SW480 (cell line): ENCODE measurements at regions not wholly inside any gene's neighbourhood (a gene's known extent, or its start where the extent isn't known, plus 50 kb on each side); places are given as distances from the start of the nearest gene placed in this dataset.
"Not testable (repeated sequence)": the region's sequence is repeated elsewhere in the genome, so short reads cannot be mapped to it uniquely, and the experiment has no call there.

ENCODE experiments used
- DNase-seq: peaks from one replicate; pipeline ENCODE4 v3.0.0-alpha.2; 2016; ENCODE audit warnings: low spot score

DNA sequence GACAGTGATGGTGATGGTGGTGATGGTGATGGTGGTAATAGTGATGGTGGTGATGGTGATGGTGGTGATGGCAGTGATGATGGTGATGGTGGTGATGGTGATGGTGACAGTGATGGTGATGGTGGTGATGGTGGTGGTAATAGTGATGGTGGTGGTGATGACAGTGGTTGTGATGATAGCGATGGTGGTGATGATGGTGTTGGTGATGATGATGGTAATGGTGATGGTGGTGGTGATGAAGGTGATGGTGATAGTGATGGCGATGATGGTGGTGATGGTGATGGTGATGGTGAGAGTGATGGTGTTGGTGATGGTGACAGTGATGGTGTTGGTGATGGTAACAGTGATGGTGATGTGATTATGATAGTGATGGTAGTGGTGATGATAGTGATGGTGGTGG lies 94.3 kb downstream of the ASB1 start:
- DNase-seq = no peak

GRCh38 chr2:238521870-238522269 lies 95.1 kb downstream of the ASB1 start:
- DNase-seq = no peak

- DNase-seq = no peak
Measured at GRCh38 chr2:238523158-238524110, 96.7 kb downstream of the ASB1 start.

GRCh38 chr2:238524426-238524983 lies 97.8 kb downstream of the ASB1 start:
- DNase-seq = no peak

DNA sequence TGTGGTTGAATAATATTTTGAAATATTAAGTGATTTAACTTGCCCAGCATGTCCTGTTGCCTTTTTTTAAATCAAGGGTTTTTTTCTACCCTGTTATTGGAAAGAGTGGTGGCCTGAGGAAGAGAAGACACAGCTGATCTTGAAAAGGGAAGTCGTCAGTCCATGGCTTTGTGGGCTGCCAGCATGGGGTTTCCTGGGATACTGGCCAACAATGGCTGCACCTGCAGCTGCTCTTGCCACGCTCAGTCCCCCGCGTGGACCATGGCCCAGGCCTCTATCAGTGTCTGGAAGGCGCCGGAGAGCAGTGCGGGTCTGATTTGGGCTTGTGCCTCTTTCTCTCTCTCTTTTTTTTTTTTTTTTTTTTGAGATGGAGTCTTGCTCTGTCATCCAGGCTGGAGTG lies 99.3 kb downstream of the ASB1 start:
- no peak for DNase-seq

- DNase-seq = no peak
Measured at GRCh38 chr2:238527565-238527964, 100.8 kb downstream of the ASB1 start.

- peak; percentile 13 for DNase-seq
Measured at GRCh38 chr2:238528953-238529781, 102.4 kb downstream of the ASB1 start.

- DNase-seq = not testable (repeated sequence)
Measured at GRCh38 chr2:238531017-238531645, 104.4 kb downstream of the ASB1 start.

DNA sequence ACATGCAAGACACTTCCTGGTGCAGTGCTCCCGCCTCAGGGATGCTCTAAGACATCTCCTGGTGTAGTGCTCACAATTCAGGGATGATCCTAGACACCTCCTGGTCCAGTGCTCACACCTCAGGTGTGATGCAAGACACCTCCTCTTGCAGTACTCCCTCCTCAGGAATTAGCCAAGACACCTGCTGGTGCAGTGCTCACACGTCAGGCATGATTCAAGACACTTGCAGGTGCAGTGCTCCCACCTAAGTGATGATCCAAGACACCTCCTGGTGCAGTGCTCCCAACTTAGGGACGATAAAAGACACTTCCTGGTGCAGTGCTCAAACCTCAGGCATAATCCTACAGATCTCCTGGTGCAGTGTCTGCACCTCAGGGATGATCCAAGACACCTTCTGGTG lies 117.0 kb downstream of the ASB1 start:
- not testable (repeated sequence) for DNase-seq

GRCh38 chr2:238548902-238549462 lies 122.3 kb downstream of the ASB1 start:
- DNase-seq = no peak

GRCh38 chr2:238549866-238550265 lies 123.1 kb downstream of the ASB1 start:
- DNase-seq = no peak

DNA sequence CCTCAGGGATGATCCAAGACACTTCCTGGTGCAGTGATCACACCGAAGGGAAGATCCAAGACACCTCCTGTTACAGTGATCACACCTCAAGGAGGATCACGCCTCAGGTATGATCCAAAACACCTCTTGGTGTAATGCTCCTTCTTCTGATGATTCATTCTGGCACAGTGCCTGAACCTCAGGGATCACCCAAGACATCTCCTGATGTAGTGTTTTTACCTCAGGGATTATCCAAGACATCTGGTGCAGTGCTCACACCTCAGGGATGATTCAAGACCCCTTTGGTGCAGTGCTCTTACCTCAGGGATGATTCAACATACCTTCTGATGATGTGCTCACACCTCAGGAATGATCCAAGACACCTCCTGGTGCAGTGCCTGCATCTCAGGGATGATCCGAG lies 124.4 kb downstream of the ASB1 start:
- DNase-seq = no peak

- no peak for DNase-seq
Measured at GRCh38 chr2:238552226-238552625, 125.5 kb downstream of the ASB1 start.

DNA sequence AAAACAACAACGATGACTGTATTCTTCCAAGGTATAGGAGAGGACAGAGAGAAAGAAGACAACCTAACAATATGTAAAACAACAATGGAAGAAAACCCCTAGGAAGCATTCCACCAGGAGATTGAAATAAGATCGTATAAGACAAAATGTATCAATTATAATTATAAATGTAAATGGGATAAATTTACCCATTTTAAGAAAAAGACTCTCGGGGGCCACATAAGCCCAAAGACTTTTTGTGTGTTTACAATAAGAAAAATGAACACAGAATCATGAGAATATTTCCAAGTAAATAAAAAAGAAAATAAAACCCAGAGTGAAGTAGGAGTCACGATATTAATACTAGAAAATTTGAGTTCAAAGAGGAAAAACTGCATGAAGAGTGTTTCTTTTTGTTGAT lies 126.4 kb downstream of the ASB1 start:
- DNase-seq = no peak

DNA sequence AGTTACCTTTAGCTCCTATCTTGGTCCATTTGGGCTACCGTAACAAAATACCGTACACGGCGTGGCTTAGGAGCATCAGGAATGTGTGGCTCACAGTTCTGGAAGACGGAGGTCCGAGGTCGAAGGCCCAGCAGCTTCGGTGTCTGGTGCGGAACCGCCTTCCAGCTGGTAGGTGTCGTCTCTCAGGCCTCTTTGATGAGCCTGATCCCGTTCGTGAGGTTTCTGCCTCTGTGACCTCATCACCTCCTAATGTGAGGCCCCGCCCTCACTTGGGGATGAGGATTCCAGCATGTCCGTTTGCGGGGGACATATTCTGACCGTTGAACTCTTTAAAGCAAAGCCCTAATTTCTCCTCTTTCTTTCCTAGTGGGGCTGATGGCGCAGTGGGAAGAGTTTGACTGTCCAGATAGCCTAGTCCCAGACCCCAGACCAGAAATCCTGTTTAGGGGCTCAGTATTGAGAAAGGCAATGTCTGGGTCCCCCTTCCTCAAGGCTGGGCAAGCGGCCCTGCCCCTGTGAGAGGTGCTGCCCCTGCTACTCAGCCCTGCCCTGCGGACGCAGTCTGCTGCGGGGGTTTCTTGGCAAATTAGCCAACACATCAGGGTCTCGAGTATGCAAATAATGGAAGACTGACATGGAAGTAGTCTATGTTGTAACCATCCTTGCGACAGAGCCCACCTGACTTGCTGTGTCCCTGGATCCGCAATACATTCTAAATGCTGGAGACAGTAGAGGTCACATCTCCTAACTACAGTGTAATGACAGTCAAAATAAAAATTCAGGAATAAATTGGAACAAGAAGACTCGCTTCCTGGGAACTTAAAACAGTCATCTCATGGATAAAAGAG lies 128.0 kb downstream of the ASB1 start:
- no peak for DNase-seq

GRCh38 chr2:238555786-238556542 lies 129.2 kb downstream of the ASB1 start:
- DNase-seq = no peak

DNA sequence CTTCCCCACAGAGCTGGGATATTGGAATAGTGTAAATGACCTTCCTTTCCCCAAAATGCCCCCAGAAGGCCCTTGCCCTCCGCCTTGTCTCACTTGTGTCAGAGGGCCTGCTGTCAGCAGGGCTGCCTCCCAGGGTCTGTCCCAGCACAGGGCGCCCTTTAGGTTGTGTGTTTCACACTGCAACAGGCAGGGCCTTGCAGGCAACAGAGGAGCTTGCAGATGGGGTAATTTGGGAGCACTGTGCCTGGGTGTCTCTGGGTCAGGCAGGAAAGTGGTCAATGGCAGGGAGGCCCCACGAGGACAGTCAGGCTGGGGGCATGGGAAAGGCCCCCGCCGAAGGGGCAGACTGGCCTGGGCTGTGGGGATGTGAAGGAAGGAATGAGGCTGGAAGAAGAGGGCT lies 130.7 kb downstream of the ASB1 start:
- DNase-seq = no peak

DNA sequence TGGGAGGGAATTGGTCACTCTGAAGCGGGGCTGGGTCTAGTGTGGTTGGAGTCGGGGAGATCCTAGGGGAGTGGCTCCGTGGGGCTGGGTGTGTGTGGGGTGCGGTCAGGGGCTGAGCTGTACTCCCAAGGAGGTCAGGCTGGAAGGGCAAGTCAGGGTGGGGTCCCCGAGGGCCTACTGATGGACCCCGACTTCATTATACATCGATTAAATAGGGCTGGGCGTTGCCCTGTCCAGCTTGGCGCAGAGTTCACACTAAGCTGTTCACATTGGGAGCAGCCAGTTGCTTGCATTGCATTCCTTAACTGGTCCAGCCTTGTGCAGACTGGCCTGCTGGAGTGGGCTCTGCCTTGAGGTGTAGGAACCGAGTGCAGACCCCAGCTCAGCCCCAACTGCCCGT lies 131.2 kb downstream of the ASB1 start:
- no peak for DNase-seq

- no peak for DNase-seq
Measured at GRCh38 chr2:238558456-238559099, 131.9 kb downstream of the ASB1 start.

- no peak for DNase-seq
Measured at GRCh38 chr2:238560234-238560633, 133.5 kb downstream of the ASB1 start.
